ENCODE measurements at regions not wholly inside any gene's neighbourhood (a gene's known extent, or its start where the extent isn't known, plus 50 kb on each side); places are given as distances from the start of the nearest gene placed in this dataset.

DNA sequence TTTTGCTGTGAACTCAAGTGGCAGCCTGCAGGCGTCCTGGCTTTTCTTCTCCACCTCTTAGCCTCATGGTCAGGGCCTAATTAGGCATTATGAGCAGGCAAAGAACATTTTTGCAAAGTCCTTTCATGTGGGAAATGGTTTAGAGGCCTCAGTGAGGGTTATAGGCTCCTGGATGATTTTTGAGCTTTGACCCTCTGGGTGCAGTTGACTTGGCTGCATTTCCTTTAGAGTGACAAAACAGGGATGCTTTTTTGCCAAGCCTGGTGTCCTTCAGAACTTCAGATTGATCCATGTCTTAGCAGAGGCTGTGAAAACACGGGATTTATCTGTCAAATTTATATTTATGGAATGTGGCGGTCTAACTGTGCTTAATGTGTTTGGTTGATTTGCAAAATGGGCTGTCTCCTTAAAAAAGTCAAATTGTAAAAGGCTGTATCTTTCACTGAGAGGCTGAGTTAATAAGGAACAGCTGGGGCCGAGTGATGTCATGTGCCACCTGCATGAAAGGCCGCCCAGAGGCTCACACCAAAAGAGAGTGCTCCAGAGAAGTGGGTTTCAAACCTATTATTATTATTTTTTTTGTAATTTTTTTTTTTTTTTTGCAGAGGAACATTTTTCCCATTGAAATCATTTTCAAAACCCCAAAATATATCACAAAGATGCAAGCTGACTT lies 192.2 kb upstream of the ARX start:
- TF ChIP-seq, protein P1, sequence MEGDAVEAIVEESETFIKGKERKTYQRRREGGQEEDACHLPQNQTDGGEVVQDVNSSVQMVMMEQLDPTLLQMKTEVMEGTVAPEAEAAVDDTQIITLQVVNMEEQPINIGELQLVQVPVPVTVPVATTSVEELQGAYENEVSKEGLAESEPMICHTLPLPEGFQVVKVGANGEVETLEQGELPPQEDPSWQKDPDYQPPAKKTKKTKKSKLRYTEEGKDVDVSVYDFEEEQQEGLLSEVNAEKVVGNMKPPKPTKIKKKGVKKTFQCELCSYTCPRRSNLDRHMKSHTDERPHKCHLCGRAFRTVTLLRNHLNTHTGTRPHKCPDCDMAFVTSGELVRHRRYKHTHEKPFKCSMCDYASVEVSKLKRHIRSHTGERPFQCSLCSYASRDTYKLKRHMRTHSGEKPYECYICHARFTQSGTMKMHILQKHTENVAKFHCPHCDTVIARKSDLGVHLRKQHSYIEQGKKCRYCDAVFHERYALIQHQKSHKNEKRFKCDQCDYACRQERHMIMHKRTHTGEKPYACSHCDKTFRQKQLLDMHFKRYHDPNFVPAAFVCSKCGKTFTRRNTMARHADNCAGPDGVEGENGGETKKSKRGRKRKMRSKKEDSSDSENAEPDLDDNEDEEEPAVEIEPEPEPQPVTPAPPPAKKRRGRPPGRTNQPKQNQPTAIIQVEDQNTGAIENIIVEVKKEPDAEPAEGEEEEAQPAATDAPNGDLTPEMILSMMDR (IDR thresholded peaks at IDR 0.05) = no peak
- no peak for TF ChIP-seq POLR2A (IDR thresholded peaks at IDR 0.05)
